HG03442 (cell line): ENCODE measurements at regions not wholly inside any gene's neighbourhood (a gene's known extent, or its start where the extent isn't known, plus 50 kb on each side); places are given as distances from the start of the nearest gene placed in this dataset.
"Not testable (repeated sequence)": the region's sequence is repeated elsewhere in the genome, so short reads cannot be mapped to it uniquely, and the experiment has no call there.

ENCODE experiments used
- ATAC-seq: cut with Tn5 transposase; IDR thresholded peaks from one replicate; pipeline ENCODE4 v1.9.1; 2021; ENCODE audit warnings: mild to moderate bottlenecking, moderate library complexity; ENCODE audit not compliant: unreplicated experiment

- no peak for ATAC-seq
Measured at GRCh38 chr2:53610260-53610659, 157.3 kb upstream of the CHAC2 start.

GRCh38 chr2:53609551-53609950, 158.1 kb upstream of the CHAC2 start:
- ATAC-seq, result no peak

GRCh38 chr2:53608293-53608692, 159.3 kb upstream of the CHAC2 start:
- no peak for ATAC-seq

- no peak for ATAC-seq
Measured at GRCh38 chr2:53600815-53601214, 166.8 kb upstream of the CHAC2 start.

- not testable (repeated sequence) for ATAC-seq
Measured at GRCh38 chr2:53586733-53587612, 180.6 kb upstream of the CHAC2 start.

- ATAC-seq, result no peak
Measured at GRCh38 chr2:53584986-53585385, 182.6 kb upstream of the CHAC2 start.

DNA sequence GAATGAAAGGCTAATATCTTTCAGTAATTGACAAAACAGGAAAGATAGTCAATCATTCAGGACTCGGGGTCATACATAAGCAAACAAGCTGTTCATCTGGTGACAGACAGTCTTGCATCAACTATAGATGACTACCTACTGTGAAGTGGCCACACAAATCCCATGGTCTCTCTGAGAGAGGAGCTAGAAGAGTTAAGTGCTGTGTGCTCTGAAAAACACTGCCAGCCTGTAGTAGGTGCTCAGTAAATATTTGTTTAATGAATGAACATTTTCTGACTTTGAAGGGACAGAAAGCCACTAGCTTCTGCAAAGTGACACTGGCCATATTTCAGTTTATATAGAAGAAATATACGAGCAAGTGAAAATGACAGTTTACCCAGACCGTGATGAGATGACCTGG, 184.0 kb upstream of the CHAC2 start:
- ATAC-seq, result no peak

DNA sequence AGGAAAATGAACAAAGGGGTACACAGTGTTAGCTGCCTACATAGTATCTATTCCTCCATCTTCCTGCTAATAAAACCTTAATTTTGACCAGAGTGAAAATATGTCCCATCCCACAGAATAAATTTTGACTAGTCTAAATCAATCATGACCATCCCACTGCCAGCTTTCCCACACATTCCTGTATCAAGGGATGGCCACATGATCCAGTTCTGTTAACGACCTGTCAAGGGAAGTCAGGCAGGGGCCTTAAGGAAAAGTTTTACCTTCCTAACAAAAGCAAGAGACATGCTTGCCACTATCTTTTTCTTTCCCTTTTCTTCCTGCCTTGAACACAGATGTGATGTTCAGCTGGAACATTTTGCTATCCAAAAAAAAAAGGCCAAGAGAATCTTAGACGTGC, 185.0 kb upstream of the CHAC2 start:
- ATAC-seq, result no peak

- no peak for ATAC-seq
Measured at GRCh38 chr2:53576166-53576565, 191.4 kb upstream of the CHAC2 start.

GRCh38 chr2:53575721-53576124, 191.9 kb upstream of the CHAC2 start:
- ATAC-seq, result no peak

DNA sequence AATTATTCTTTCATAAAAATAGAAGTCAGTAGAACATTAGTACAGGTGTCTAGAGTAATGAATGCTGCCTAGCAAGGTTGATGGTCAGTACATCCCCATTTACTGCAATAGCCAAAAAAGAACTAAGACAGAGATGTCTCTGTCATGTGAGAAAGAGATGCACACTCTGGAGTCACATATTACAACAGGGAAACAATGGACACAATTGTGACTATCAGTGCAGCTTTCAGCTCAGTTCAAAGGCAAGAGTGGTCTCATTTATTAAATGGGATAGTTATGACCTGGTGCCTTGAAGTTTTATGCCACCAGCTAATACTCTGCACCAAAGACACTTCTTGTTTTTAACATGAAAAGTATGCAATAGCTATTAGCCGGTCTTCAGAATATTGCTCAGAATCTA, 194.9 kb upstream of the CHAC2 start:
- no peak for ATAC-seq

DNA sequence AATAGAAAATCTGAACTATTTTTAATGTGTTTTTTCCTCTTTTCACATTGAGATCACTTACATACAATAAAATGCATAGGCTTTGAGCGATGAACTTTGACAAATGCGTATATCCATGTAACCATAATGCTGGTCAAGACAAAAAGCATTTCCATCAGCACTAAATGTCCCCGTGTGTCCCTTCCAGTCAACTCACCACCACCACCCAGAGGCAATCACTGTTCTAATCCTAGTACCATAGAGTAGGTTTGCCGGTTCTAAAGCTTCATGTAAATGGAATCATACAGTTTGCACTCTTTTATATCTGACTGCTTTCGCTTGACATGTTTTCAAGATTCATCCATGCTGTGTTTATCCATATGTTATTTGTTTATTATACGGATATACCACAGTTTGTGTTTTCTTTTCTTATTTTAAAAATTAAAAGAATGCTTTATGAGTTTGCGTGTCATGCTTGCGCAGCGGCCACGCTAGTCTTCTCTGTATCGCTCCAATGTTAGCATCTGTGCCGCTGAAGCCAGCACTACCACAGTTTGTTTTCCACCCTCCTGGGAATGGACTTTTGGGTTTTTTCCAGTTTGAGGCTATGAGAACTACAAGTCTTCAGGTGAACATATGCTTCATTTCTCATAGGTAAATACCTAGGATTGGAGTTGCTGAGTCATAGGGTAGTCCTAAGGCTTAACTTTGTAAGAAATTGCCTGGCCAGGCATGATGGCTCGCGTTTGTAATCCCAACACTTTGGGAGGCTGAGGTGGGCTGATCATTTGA, 197.5 kb upstream of the CHAC2 start:
- ATAC-seq, result no peak

DNA sequence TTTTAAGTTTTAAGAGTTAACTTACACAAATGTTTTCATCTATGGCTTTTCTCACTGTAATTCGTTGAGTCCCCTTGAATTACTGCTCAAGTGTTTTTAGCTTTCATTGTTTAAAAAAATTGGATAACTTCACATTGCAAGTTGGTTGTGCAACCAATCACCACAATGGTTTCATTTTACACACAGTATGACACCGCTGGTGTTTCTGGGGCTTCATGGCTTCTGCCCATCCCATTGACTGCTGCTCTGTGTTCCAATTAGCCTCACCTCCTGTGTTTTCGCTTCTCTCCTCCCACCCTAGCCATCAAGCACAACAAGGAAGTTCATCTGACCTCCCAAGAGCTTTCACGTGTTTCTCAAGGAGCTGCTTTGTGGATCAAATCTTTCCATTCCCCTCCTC, 199.1 kb upstream of the CHAC2 start:
- no peak for ATAC-seq

DNA sequence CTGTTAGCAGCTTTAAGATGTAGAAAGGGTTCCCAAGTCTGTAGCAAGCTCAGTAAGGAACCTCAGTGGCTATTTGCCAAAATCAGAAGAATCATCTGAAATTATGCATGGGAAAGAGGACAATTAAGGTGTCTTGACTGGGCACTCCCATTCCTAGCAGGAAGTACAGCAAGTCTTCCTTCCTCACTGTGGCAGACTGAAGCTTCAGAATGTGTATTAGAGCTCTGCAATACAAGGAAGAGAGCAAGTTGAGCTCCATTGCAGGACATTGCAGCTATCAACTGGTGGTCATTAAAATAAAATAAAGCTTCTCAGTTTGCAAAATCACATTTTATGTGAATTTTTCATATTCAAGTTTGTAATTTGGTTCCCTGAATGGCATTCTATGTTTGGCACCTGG, 200.5 kb upstream of the CHAC2 start:
- no peak for ATAC-seq

DNA sequence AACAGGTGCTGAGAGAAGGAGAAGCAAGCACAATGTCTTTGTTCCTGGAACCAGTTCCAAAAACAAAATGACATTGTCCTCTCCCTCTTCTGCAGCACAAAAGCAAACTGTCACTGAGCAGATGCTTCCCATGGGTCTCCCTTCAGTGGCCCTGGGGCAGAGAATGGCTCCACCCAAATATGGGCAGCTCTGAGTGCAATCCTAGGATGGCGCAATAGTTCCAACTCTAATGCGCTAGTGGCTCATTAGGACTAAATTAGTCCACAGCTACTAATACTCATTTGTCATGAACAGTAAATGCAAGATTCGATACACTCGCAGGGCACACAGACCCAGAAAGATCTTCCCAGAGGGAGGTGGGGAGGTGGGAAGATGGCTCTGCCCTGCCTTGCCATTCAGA, 205.2 kb upstream of the CHAC2 start:
- no peak for ATAC-seq

DNA sequence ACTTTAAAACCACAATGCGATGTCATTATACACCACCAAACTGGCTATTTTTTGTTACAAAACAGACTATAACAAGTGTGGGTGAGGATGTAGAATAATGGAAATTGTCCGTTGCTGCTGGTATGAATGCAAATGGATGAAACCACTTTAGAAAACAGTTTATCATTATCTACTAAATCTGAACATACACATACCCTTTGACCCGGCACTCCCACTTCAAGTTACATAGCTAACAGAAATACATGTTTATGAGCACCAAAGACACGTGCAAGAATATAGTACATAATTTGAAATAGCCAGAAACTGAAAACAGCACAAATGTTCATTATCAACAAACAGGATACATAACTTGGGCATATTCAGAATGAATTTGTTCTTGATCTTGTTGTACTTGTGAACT, 206.4 kb upstream of the CHAC2 start:
- no peak for ATAC-seq

GRCh38 chr2:53559302-53559966, 208.2 kb upstream of the CHAC2 start:
- ATAC-seq, result no peak

GRCh38 chr2:53558867-53559266, 208.7 kb upstream of the CHAC2 start:
- no peak for ATAC-seq

GRCh38 chr2:53549497-53549896, 218.1 kb upstream of the CHAC2 start:
- no peak for ATAC-seq

- ATAC-seq, result no peak
Measured at GRCh38 chr2:53545604-53546003, 222.0 kb upstream of the CHAC2 start.

DNA sequence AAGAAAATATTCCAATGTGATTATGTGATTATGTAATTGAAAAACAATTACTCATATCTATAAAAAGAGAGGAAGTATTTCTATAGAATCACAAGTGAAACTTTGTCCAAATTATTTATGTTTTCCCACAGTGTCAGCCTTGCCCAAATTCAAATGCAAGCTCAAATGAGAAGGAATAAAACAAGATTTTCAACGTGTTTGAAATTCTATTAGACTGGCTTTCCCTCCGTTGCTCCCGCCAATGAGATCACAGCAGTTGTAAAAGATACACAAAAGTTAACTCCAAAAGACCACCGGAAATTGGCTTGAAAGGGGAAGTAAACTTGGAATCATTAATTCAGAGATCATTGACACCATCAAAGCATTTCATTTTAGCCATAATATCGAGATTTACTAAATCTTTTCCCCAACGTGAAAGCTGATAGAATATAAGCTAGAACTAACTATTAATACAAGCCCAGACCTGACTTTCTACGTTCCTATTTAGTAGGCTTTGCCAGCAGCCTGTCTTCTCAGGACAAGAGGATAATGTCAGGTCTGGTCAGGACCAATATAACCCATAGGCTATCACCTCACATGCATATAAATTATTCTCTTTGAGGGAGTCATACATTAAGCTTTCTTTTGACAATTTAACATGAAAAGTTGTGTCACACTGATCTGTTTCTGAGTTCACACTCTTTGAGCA, 222.6 kb upstream of the CHAC2 start:
- ATAC-seq, result no peak
